ENCODE measurements at regions not wholly inside any gene's neighbourhood (a gene's known extent, or its start where the extent isn't known, plus 50 kb on each side); places are given as distances from the start of the nearest gene placed in this dataset.

DNA sequence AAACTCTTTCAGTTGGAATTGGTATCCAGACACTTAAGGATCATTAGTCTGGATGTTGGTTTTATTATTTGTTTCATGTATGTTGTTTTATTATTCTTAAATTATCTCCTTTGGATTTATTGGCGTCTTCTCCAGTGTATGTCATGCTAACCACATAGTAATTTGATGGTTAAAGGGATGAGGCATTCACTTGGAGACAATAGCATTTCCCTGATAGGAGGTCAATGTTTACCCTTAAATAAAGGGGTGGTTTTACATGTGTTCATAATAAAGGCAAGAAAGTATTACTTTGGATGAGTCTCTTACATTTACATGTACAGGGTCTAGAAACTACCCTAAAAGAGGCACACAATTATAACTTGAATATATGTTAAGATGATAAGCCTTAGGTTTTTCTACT is 51.2 kb upstream of the RNF144B start:
- no peak for DNase-seq

GRCh38 chr6:18334251-18334650 is 52.9 kb upstream of the RNF144B start:
- no peak for DNase-seq
- intact Hi-C loops (cut with DNase I): no loop called here

More for the DNA sequence above, 51.2 kb upstream of the RNF144B start:
- intact Hi-C loops (cut with DNase I): no loop called here

DNA sequence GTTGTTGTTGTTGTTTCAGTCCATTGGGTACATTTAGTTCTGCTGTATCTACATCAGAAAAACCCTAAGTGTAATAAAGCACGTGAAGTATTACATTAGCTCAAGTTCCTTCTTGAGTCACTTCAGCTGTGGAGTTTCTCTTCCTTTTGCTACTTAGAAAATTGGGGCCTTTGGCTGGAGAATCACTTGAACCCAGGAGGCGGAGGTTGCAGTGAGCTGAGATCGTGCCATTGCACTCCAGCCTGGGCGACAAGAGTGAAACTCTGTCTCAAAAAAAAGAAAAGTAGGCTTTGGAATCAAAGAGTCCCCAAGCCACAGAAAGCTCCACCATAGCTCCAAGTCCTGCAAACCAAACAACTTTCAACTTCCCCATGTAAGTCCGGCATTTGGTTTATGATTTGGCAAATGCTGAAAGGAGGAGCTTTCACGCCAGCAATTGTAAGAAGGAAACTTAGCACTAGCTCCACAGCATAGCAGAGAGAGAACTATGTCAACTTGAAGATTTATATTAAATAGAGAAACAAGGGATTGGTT is 56.5 kb upstream of the RNF144B start:
- intact Hi-C loops (cut with DNase I): no loop called here
- DNase-seq: no peak

DNA sequence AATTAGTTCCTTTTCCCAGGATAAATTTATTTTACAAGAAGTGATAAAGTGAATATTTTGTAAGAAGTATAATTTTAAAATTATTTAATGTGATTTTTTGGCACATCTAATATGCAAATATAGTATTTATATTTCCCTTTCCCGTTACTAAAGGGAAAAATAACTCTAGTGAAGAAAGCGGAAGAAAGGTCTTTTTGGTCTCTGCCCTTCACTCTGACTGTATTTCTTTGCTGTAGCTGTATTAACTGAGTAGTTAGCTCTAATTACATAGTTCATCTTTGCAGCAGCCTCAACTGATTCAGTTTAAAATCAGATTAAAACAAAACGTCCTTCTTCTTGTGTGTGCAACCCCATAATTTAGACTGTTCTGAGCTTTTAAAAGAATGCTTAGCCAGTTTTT is 57.4 kb upstream of the RNF144B start:
- intact Hi-C loops (cut with DNase I): no loop called here
- DNase-seq: no peak

DNA sequence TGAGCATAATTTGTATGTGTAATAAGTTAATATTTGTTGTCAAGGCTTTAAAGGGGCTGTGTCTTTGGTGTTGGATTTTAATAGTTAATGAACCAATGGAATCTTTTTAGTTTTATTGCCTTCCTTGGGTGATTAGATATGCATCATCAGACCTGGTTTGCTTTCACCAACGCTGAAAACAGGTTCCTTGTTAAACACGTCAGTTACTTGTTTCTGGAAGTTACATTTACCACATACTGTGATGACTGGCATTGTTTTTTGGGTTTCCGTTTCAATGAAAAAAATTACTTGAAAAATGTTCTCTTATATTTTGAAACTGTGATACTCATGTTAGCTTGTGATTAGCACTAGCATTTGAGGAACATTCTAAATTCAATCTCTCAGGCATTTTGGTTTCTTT is 58.6 kb upstream of the RNF144B start:
- intact Hi-C loops (cut with DNase I): no loop called here
- no peak for DNase-seq

DNA sequence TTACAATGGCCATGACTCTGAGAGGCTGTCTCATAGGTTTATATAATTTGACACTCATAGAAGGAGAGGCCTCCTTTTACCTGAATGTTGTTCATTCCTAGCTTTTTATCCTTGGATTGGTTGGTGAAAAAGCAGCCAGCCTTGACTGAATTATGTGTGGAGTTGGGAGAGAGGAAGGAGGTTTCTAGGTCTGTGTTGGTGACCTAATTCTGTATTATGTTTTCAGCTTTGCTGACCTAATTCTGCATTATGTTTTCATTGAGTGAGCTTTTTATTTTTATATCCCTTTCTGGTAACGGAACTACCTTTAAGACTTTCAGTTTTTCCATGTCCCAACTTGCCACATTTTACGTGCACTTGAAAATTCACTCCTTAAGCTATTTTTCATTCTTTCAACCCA is 59.1 kb upstream of the RNF144B start:
- no peak for DNase-seq
- intact Hi-C loops (cut with DNase I): no loop called here

- DNase-seq: peak in 18 of 42 donors; percentile 10 to 63 (median 32)
- intact Hi-C loops (cut with DNase I): no loop called here
These were observed 59.5 kb upstream of the RNF144B start for GRCh38 chr6:18327626-18328025.

- no peak for DNase-seq
- intact Hi-C loops (cut with DNase I): no loop called here
These were observed 60.2 kb upstream of the RNF144B start for GRCh38 chr6:18326980-18327379.

GRCh38 chr6:18326001-18326400 is 61.1 kb upstream of the RNF144B start:
- intact Hi-C loops (cut with DNase I): no loop called here
- no peak for DNase-seq

DNA sequence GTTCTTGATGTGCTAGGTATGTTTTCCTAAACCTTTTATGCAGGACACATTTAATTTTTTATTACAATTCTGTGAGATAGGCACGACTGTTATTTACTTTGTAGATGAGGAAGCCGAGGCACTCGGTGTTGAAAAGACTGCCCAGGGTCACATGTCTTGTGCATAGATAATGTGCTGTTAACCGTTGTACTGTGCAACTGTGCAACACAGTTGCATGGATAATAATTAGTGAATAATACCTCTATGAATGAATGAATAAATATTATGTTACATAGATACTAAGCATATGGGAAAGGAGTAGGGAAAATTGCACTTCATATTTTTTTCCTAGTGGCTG is 60.3 kb upstream of the DEK start:
- intact Hi-C loops (cut with DNase I): loop anchor here (2.0 kb wide), 1 partner anchor 180 kb away; no protein-coding TSS in a partner anchor
- DNase-seq: no peak

GRCh38 chr6:18323935-18324705 is 59.8 kb upstream of the DEK start:
- intact Hi-C loops (cut with DNase I): loop anchor here (2.0 kb wide), 1 partner anchor 181 kb away; no protein-coding TSS in a partner anchor
- DNase-seq: peak in 7 of 42 donors; percentile 11 to 58 (median 25)

DNA sequence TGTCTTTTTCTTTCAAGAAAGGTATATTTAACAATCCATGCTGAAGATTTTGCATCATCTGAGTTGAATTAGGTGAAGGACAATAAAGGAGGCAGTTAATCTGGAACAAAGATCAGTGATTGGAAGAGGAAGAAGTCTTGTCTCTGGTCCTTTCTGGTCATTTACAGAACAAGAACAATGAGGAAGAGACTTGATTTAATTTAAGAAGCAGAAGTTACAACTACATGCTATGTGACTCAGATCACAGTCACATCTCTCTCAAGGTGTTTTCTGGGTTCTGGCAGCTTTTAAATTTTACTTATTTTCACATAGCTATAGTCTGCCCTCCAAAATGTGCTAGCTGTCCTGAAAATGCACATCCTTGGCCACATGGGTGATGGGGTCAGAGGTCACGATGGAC is 53.5 kb upstream of the DEK start:
- intact Hi-C loops (cut with DNase I): no loop called here
- no peak for DNase-seq

- DNase-seq: no peak
- intact Hi-C loops (cut with DNase I): no loop called here
These were observed 50.1 kb upstream of the DEK start for GRCh38 chr6:18314317-18314997.
